GDM1 (cell line): ENCODE measurements at regions not wholly inside any gene's neighbourhood (a gene's known extent, or its start where the extent isn't known, plus 50 kb on each side); places are given as distances from the start of the nearest gene placed in this dataset.

ENCODE experiments used
- DNase-seq: peaks from one replicate; lab custom pipeline; 2025; lab: John Stamatoyannopoulos, UW

- no peak for DNase-seq
These were observed 155.9 kb downstream of the AXIN2 start for GRCh38 chr17:65405563-65405962.

GRCh38 chr17:65404761-65405160 lies 156.7 kb downstream of the AXIN2 start:
- no peak for DNase-seq

- DNase-seq, result no peak
These were observed 157.8 kb downstream of the AXIN2 start for GRCh38 chr17:65403626-65404025.

- no peak for DNase-seq
These were observed 158.6 kb downstream of the AXIN2 start for GRCh38 chr17:65402513-65403496.

- DNase-seq, result no peak
These were observed 159.9 kb downstream of the AXIN2 start for GRCh38 chr17:65401561-65401960.

- DNase-seq, result no peak
These were observed 160.7 kb downstream of the AXIN2 start for GRCh38 chr17:65400701-65401100.

GRCh38 chr17:65398040-65398787 lies 163.2 kb downstream of the AXIN2 start:
- DNase-seq, result no peak

- DNase-seq, result no peak
These were observed 165.5 kb downstream of the AXIN2 start for GRCh38 chr17:65395924-65396323.

GRCh38 chr17:65394811-65395472 lies 166.5 kb downstream of the AXIN2 start:
- no peak for DNase-seq

- no peak for DNase-seq
These were observed 167.9 kb downstream of the AXIN2 start for GRCh38 chr17:65393514-65393913.

- DNase-seq, result no peak
These were observed 171.5 kb downstream of the AXIN2 start for GRCh38 chr17:65389949-65390348.

GRCh38 chr17:65389426-65389825 lies 172.0 kb downstream of the AXIN2 start:
- no peak for DNase-seq

- no peak for DNase-seq
These were observed 172.5 kb downstream of the AXIN2 start for GRCh38 chr17:65388911-65389310.

- DNase-seq, result no peak
These were observed 174.1 kb downstream of the AXIN2 start for GRCh38 chr17:65387322-65387721.

- no peak for DNase-seq
These were observed 175.7 kb downstream of the AXIN2 start for GRCh38 chr17:65385726-65386125.

GRCh38 chr17:65385071-65385470 lies 176.4 kb downstream of the AXIN2 start:
- no peak for DNase-seq

GRCh38 chr17:65381152-65381551 lies 180.3 kb downstream of the AXIN2 start:
- no peak for DNase-seq

GRCh38 chr17:65374966-65375365 lies 186.5 kb downstream of the AXIN2 start:
- DNase-seq, result no peak

GRCh38 chr17:65371702-65372101 lies 189.7 kb downstream of the AXIN2 start:
- DNase-seq, result no peak

GRCh38 chr17:65370669-65371131 lies 190.7 kb downstream of the AXIN2 start:
- no peak for DNase-seq

GRCh38 chr17:65368341-65368740 lies 193.1 kb downstream of the AXIN2 start:
- no peak for DNase-seq

- no peak for DNase-seq
These were observed 195.2 kb downstream of the AXIN2 start for GRCh38 chr17:65366102-65366844.
